ENCODE measurements at regions not wholly inside any gene's neighbourhood (a gene's known extent, or its start where the extent isn't known, plus 50 kb on each side); places are given as distances from the start of the nearest gene placed in this dataset.

DNA sequence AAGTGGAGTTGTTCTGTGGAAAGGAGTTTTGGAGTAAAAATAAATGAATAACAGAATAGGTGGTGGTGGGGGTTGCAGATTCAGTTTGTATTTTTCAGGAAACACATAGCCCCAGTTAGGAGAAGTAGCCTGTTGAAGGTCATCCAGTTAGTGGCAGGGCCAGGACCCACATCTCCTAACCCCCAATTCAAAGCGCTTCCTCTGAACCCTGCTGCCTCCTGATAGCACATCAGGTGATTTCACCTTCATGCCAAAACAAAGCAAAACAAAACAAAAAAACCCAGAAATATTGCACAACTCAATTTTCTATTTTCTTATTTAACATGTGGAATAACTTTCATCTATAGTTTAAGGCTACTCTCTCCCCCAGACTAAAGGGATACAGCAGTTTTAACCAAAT is 112.3 kb upstream of the UGP2 start:
- H3K27me3 Mint-ChIP-seq (ENCODE audit: unreplicated experiment) = no peaks in the 10 kb centered on the region
- H3K4me1 Mint-ChIP-seq (ENCODE audit: unreplicated experiment) = peaks cover 3% of the 10 kb centered on the region
- H3K4me3 Mint-ChIP-seq (ENCODE audit: unreplicated experiment) = no peak overlapping the region
- no peaks in the 10 kb centered on the region for H3K9me3 Mint-ChIP-seq (ENCODE audit: unreplicated experiment)
- TF ChIP-seq, protein P1, sequence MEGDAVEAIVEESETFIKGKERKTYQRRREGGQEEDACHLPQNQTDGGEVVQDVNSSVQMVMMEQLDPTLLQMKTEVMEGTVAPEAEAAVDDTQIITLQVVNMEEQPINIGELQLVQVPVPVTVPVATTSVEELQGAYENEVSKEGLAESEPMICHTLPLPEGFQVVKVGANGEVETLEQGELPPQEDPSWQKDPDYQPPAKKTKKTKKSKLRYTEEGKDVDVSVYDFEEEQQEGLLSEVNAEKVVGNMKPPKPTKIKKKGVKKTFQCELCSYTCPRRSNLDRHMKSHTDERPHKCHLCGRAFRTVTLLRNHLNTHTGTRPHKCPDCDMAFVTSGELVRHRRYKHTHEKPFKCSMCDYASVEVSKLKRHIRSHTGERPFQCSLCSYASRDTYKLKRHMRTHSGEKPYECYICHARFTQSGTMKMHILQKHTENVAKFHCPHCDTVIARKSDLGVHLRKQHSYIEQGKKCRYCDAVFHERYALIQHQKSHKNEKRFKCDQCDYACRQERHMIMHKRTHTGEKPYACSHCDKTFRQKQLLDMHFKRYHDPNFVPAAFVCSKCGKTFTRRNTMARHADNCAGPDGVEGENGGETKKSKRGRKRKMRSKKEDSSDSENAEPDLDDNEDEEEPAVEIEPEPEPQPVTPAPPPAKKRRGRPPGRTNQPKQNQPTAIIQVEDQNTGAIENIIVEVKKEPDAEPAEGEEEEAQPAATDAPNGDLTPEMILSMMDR (IDR thresholded peaks at IDR 0.05; ENCODE audit: unreplicated experiment) = no peak
- H3K36me3 Mint-ChIP-seq (ENCODE audit: low read depth, unreplicated experiment) = no peaks in the 10 kb centered on the region
- H3K27ac Mint-ChIP-seq (ENCODE audit: unreplicated experiment) = no peak overlapping the region
- no peak for DNase-seq (ENCODE audit: low spot score)

DNA sequence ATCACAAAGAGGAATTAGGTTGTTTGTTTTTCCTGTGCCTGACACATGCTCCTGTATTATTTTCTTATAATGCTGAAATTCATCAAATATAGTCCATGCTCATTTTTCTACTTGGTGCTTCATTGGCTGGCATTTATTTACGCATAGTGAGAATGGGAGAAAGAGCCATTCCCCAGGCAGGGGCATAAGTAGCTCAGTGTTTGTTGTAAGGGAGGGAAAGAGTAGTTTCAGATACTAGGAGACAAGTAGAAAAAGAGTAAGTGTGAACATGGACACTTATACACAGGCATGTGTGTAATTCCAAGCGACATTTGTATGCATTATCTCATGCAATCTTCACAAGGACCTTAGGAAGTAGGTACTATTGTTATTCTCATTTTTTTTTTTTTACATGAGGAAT is 111.9 kb upstream of the UGP2 start:
- DNase-seq (ENCODE audit: low spot score) = no peak
- no peak overlapping the region for H3K4me3 Mint-ChIP-seq (ENCODE audit: unreplicated experiment)
- H3K27me3 Mint-ChIP-seq (ENCODE audit: unreplicated experiment) = no peaks in the 10 kb centered on the region
- no peaks in the 10 kb centered on the region for H3K36me3 Mint-ChIP-seq (ENCODE audit: low read depth, unreplicated experiment)
- no peak overlapping the region for H3K27ac Mint-ChIP-seq (ENCODE audit: unreplicated experiment)
- no peaks in the 10 kb centered on the region for H3K9me3 Mint-ChIP-seq (ENCODE audit: unreplicated experiment)
- H3K4me1 Mint-ChIP-seq (ENCODE audit: unreplicated experiment) = peaks cover 3% of the 10 kb centered on the region
- TF ChIP-seq, protein P1 (IDR thresholded peaks at IDR 0.05; ENCODE audit: unreplicated experiment) = no peak

DNA sequence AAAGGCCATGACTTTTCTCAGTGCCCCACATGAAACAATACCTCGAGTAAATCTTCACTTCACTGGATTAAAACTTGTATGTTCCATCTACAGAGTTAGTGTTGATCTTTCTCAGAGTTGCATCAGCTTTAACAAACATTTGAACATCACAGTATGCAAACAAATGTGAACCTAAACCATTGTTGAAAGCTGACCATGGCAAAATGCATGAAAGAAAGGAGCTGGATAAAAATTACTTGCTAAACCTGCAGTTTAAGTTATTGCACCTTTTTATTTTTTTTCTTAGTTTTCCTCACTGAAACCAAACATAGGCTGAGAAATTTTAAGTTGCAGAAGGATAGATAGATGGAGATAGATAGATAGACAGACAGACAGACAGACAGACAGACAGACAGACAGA is 107.2 kb upstream of the UGP2 start:
- no peaks in the 10 kb centered on the region for H3K27me3 Mint-ChIP-seq (ENCODE audit: unreplicated experiment)
- H3K4me1 Mint-ChIP-seq (ENCODE audit: unreplicated experiment) = peaks cover 8% of the 10 kb centered on the region
- no peak overlapping the region for H3K27ac Mint-ChIP-seq (ENCODE audit: unreplicated experiment)
- H3K36me3 Mint-ChIP-seq (ENCODE audit: low read depth, unreplicated experiment) = no peaks in the 10 kb centered on the region
- H3K9me3 Mint-ChIP-seq (ENCODE audit: unreplicated experiment) = no peaks in the 10 kb centered on the region
- no peak overlapping the region for H3K4me3 Mint-ChIP-seq (ENCODE audit: unreplicated experiment)
- DNase-seq (ENCODE audit: low spot score) = no peak
- TF ChIP-seq, protein P1 (IDR thresholded peaks at IDR 0.05; ENCODE audit: unreplicated experiment) = no peak

DNA sequence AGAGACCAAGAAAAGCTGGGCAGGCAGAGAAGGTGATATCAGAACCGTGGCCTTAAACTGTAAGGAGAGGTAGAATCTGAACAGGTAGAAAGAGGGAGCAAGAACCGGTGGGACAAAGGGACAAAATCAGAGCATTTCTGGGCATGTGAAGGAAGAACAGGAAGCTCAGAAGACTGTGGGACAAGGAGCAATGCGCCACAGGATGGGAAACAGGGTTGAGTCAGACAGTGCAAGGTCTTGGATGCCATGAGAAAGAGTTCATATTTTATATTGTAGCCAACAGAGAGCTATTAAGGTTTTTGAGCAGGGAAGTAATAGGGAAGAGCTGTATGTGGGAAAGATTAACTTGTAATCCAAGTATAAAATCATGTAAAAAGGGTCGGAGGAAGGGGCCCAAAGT is 106.4 kb upstream of the UGP2 start:
- no peaks in the 10 kb centered on the region for H3K9me3 Mint-ChIP-seq (ENCODE audit: unreplicated experiment)
- no peaks in the 10 kb centered on the region for H3K36me3 Mint-ChIP-seq (ENCODE audit: low read depth, unreplicated experiment)
- TF ChIP-seq, protein P1 (IDR thresholded peaks at IDR 0.05; ENCODE audit: unreplicated experiment) = no peak
- no peak for DNase-seq (ENCODE audit: low spot score)
- no peak overlapping the region for H3K27ac Mint-ChIP-seq (ENCODE audit: unreplicated experiment)
- peaks cover 5% of the 10 kb centered on the region for H3K4me1 Mint-ChIP-seq (ENCODE audit: unreplicated experiment)
- H3K4me3 Mint-ChIP-seq (ENCODE audit: unreplicated experiment) = no peak overlapping the region
- no peaks in the 10 kb centered on the region for H3K27me3 Mint-ChIP-seq (ENCODE audit: unreplicated experiment)

DNA sequence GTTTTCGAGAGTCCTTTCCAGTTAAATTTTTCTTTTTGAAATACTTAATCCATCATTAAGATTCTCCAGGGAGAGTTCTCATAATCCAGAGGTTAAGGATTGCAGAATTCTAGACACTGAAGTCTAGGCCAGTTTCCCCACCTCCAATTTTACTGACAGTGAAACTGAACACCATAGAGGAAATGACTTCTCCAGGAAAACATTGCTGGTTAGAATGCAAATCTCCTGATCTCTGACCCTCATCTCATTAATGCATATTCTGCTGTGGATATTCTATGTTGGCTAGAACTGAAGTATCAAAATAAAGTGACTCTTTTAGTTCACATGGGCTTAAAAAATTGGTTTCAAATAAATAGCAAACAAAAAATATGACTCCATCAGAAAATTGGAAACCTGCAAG is 105.8 kb upstream of the UGP2 start:
- Mint-ChIP-seq H3K27me3 (ENCODE audit: unreplicated experiment) (no peaks in the 10 kb centered on the region), H3K4me3 (ENCODE audit: unreplicated experiment) (no peak overlapping the region), H3K4me1 (ENCODE audit: unreplicated experiment) (peaks cover 6% of the 10 kb centered on the region), H3K27ac (ENCODE audit: unreplicated experiment) (no peak overlapping the region), H3K36me3 (ENCODE audit: low read depth, unreplicated experiment) (no peaks in the 10 kb centered on the region), H3K9me3 (ENCODE audit: unreplicated experiment) (no peaks in the 10 kb centered on the region)
- TF ChIP-seq, protein P1 (IDR thresholded peaks at IDR 0.05; ENCODE audit: unreplicated experiment) = no peak
- DNase-seq (ENCODE audit: low spot score) = no peak

All from endothelial cell (in vitro differentiated cells).